ENCODE measurements at regions not wholly inside any gene's neighbourhood (a gene's known extent, or its start where the extent isn't known, plus 50 kb on each side); places are given as distances from the start of the nearest gene placed in this dataset.

DNA sequence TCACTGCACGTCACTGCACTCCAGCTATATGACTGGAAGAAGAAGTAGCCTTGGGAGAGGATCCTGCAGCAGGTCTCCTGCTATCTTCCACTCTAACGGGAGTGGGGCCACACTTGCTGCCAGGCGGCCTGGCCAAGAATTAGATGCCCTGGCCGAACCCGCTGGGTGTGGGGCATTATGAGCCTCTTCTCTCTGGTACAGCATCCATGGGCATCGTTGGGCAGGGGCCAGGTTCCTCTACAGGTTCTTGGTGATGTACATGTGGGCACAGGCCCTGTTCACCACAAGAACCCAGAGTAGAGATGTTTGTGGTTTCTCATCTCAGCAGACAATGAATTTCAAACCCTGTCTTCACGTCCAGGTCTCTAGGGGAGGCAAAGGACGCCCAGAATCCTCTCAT lies 370.5 kb downstream of the NPHP4 start:
- no peaks in the 10 kb centered on the region for H3K36me3 ChIP-seq (ENCODE audit: insufficient read depth, low read length)
- TF ChIP-seq CTCF (IDR thresholded peaks at IDR 0.05; ENCODE audit: extremely low read depth, low read depth, low read length): no peak
- no peaks in the 10 kb centered on the region for H3K4me1 ChIP-seq (ENCODE audit: insufficient read depth, low read length)
- no peak overlapping the region for H3K4me3 ChIP-seq (ENCODE audit: insufficient read depth, low read length)
- no peak overlapping the region for H2AFZ ChIP-seq (ENCODE audit: low read length)
- H3K9me3 ChIP-seq (ENCODE audit: low read depth, low read length): no peaks in the 10 kb centered on the region
- no peak for DNase-seq (ENCODE audit: insufficient read length, low spot score, missing footprints)
- no peak overlapping the region for H3K4me2 ChIP-seq (ENCODE audit: insufficient read depth, low read length)
- no peak overlapping the region for H3K27ac ChIP-seq (ENCODE audit: low read depth, low read length)
- no peaks in the 10 kb centered on the region for H3K27me3 ChIP-seq (ENCODE audit: insufficient read depth, low read length)
- H3K79me2 ChIP-seq (ENCODE audit: insufficient read depth, low read length): no peaks in the 10 kb centered on the region
- H4K20me1 ChIP-seq (ENCODE audit: insufficient read depth, low read length): no peaks in the 10 kb centered on the region

- Histone ChIP-seq H2AFZ (ENCODE audit: low read length) (no peak overlapping the region), H4K20me1 (ENCODE audit: insufficient read depth, low read length) (no peaks in the 10 kb centered on the region), H3K27me3 (ENCODE audit: insufficient read depth, low read length) (no peaks in the 10 kb centered on the region), H3K27ac (ENCODE audit: low read depth, low read length) (no peak overlapping the region), H3K4me1 (ENCODE audit: insufficient read depth, low read length) (no peaks in the 10 kb centered on the region), H3K9me3 (ENCODE audit: low read depth, low read length) (no peaks in the 10 kb centered on the region), H3K4me2 (ENCODE audit: insufficient read depth, low read length) (no peak overlapping the region), H3K4me3 (ENCODE audit: insufficient read depth, low read length) (no peak overlapping the region), H3K36me3 (ENCODE audit: insufficient read depth, low read length) (no peaks in the 10 kb centered on the region), H3K79me2 (ENCODE audit: insufficient read depth, low read length) (no peaks in the 10 kb centered on the region)
- DNase-seq (ENCODE audit: insufficient read length, low spot score, missing footprints): no peak
- no peak for TF ChIP-seq CTCF (IDR thresholded peaks at IDR 0.05; ENCODE audit: extremely low read depth, low read depth, low read length)
Measured at GRCh38 chr1:5620997-5621396, 371.2 kb downstream of the NPHP4 start.

DNA sequence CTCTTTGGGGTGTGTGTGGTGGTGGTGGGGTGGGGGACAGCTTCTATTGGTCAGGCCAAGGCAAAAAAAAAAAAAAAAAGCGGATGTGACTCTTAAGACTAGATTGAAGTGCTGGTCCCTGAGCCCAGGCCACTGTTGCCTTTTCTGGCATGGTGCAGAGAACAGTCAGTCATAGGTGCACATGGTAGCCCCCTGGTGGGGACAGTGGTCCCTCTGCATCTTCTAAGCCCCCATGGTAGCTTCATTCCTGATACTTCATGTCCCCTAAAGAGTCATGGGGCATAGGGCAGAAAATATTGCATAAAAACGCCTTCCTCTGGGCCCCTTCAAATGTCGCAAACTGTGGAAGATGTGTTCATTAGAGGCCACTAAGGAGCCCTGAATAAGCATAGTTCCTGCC lies 371.8 kb downstream of the NPHP4 start:
- no peak for DNase-seq (ENCODE audit: insufficient read length, low spot score, missing footprints)
- H2AFZ ChIP-seq (ENCODE audit: low read length): no peak overlapping the region
- no peaks in the 10 kb centered on the region for H3K36me3 ChIP-seq (ENCODE audit: insufficient read depth, low read length)
- H3K79me2 ChIP-seq (ENCODE audit: insufficient read depth, low read length): no peaks in the 10 kb centered on the region
- H4K20me1 ChIP-seq (ENCODE audit: insufficient read depth, low read length): no peaks in the 10 kb centered on the region
- H3K9me3 ChIP-seq (ENCODE audit: low read depth, low read length): no peaks in the 10 kb centered on the region
- no peaks in the 10 kb centered on the region for H3K27me3 ChIP-seq (ENCODE audit: insufficient read depth, low read length)
- no peak overlapping the region for H3K4me3 ChIP-seq (ENCODE audit: insufficient read depth, low read length)
- H3K27ac ChIP-seq (ENCODE audit: low read depth, low read length): no peak overlapping the region
- no peaks in the 10 kb centered on the region for H3K4me1 ChIP-seq (ENCODE audit: insufficient read depth, low read length)
- H3K4me2 ChIP-seq (ENCODE audit: insufficient read depth, low read length): no peak overlapping the region
- no peak for TF ChIP-seq CTCF (IDR thresholded peaks at IDR 0.05; ENCODE audit: extremely low read depth, low read depth, low read length)

DNA sequence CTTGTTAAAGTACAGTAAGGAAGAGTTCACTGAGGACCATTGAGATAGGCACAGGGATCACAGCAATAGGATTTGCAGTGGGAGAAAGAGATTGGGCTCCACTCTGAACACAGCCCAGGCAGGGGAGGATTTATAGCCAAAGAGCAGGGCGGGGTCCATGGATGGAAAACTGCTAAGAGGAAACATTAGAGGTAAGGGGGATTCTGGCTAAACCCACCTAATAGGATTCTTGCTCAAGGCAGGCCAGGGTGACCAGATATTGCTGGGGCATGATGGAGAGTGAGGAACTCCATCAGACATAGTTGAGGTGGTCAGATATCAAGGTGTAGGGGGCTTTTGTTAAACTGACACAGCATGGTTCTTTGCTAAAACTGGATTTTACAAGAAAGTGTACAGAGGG lies 372.8 kb downstream of the NPHP4 start:
- Histone ChIP-seq H3K9me3 (ENCODE audit: low read depth, low read length) (no peaks in the 10 kb centered on the region), H2AFZ (ENCODE audit: low read length) (no peak overlapping the region), H3K4me1 (ENCODE audit: insufficient read depth, low read length) (no peaks in the 10 kb centered on the region), H3K36me3 (ENCODE audit: insufficient read depth, low read length) (no peaks in the 10 kb centered on the region), H3K79me2 (ENCODE audit: insufficient read depth, low read length) (no peaks in the 10 kb centered on the region), H3K4me3 (ENCODE audit: insufficient read depth, low read length) (no peak overlapping the region), H3K27ac (ENCODE audit: low read depth, low read length) (no peak overlapping the region), H4K20me1 (ENCODE audit: insufficient read depth, low read length) (no peaks in the 10 kb centered on the region), H3K27me3 (ENCODE audit: insufficient read depth, low read length) (no peaks in the 10 kb centered on the region), H3K4me2 (ENCODE audit: insufficient read depth, low read length) (no peak overlapping the region)
- no peak for TF ChIP-seq CTCF (IDR thresholded peaks at IDR 0.05; ENCODE audit: extremely low read depth, low read depth, low read length)
- no peak for DNase-seq (ENCODE audit: insufficient read length, low spot score, missing footprints)
